ENCODE measurements at regions not wholly inside any gene's neighbourhood (a gene's known extent, or its start where the extent isn't known, plus 50 kb on each side); places are given as distances from the start of the nearest gene placed in this dataset.

DNA sequence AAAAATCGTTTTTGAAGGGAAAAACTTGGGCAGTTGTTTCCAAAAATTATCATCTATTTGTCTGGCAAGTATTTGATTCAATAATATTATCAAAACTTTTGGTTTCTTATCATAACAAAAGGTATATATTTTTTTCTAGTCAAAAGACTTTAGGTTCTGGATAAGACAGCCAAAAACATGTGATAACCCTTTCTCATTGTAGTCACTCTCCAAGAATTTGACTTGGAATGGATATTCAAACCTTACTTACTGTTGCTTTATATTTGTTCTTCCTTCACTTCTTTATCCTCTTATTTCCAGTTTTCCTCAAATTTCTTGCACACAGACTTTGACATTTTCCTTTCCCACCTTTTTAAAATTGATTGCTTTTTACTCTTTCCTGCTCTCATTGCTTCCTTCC lies 140.9 kb upstream of the FAM3C start:
- TF ChIP-seq, protein P1, sequence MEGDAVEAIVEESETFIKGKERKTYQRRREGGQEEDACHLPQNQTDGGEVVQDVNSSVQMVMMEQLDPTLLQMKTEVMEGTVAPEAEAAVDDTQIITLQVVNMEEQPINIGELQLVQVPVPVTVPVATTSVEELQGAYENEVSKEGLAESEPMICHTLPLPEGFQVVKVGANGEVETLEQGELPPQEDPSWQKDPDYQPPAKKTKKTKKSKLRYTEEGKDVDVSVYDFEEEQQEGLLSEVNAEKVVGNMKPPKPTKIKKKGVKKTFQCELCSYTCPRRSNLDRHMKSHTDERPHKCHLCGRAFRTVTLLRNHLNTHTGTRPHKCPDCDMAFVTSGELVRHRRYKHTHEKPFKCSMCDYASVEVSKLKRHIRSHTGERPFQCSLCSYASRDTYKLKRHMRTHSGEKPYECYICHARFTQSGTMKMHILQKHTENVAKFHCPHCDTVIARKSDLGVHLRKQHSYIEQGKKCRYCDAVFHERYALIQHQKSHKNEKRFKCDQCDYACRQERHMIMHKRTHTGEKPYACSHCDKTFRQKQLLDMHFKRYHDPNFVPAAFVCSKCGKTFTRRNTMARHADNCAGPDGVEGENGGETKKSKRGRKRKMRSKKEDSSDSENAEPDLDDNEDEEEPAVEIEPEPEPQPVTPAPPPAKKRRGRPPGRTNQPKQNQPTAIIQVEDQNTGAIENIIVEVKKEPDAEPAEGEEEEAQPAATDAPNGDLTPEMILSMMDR (IDR thresholded peaks at IDR 0.05): no peak
- TF ChIP-seq POLR2AphosphoS5 (IDR thresholded peaks at IDR 0.05; ENCODE audit: low read depth, low read length) (no peak), SIN3A (IDR thresholded peaks at IDR 0.05; ENCODE audit: borderline replicate concordance, insufficient read depth, low read depth, low read length) (no peak), TCF7L2 (IDR thresholded peaks at IDR 0.05; ENCODE audit: low read depth, low read length) (no peak)
- TF ChIP-seq, protein P2, sequence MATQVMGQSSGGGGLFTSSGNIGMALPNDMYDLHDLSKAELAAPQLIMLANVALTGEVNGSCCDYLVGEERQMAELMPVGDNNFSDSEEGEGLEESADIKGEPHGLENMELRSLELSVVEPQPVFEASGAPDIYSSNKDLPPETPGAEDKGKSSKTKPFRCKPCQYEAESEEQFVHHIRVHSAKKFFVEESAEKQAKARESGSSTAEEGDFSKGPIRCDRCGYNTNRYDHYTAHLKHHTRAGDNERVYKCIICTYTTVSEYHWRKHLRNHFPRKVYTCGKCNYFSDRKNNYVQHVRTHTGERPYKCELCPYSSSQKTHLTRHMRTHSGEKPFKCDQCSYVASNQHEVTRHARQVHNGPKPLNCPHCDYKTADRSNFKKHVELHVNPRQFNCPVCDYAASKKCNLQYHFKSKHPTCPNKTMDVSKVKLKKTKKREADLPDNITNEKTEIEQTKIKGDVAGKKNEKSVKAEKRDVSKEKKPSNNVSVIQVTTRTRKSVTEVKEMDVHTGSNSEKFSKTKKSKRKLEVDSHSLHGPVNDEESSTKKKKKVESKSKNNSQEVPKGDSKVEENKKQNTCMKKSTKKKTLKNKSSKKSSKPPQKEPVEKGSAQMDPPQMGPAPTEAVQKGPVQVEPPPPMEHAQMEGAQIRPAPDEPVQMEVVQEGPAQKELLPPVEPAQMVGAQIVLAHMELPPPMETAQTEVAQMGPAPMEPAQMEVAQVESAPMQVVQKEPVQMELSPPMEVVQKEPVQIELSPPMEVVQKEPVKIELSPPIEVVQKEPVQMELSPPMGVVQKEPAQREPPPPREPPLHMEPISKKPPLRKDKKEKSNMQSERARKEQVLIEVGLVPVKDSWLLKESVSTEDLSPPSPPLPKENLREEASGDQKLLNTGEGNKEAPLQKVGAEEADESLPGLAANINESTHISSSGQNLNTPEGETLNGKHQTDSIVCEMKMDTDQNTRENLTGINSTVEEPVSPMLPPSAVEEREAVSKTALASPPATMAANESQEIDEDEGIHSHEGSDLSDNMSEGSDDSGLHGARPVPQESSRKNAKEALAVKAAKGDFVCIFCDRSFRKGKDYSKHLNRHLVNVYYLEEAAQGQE (IDR thresholded peaks at IDR 0.05; ENCODE audit: insufficient read depth in 1 of 2, low read depth in 2 of 2, low read length in 1 of 2): no peak
